CD8-positive, alpha-beta memory T cell (primary cell): ENCODE measurements at regions not wholly inside any gene's neighbourhood (a gene's known extent, or its start where the extent isn't known, plus 50 kb on each side); places are given as distances from the start of the nearest gene placed in this dataset.

ENCODE experiments used
- CTCF ChIA-PET: fragments of 350-600 bp; sonication (Branson Sonifier 250); formaldehyde crosslinking; loops from one replicate; lab custom pipeline; 2021; ENCODE audit warnings: antibody characterized with exemption; lab: Charles Lee
- POLR2A ChIA-PET: fragments of 350-600 bp; sonication (Branson Sonifier 250); formaldehyde crosslinking; loops from one replicate; lab custom pipeline; 2021; ENCODE audit warnings: antibody characterized with exemption; lab: Charles Lee
- DNase-seq, 5 donors: peaks; one replicate each; pipeline versions ENCODE4 v3.0.0 to v3.0.0-alpha.2; 2020 to 2022; ENCODE audit warnings: mixed read lengths in 1 of 5
- H3K27ac ChIP-seq: one replicate; pipeline ENCODE4 v1.7.0; 2013; ENCODE audit warnings: low read depth, mild to moderate bottlenecking, low read length, moderate library complexity
- H3K27me3 ChIP-seq: 2 replicates; pipeline ENCODE4 v1.7.0; 2013; ENCODE audit warnings: low read length, mild to moderate bottlenecking; ENCODE audit not compliant: insufficient read depth, poor library complexity, severe bottlenecking
- H3K36me3 ChIP-seq: 2 replicates; pipeline ENCODE4 v1.7.0; 2013; ENCODE audit warnings: mild to moderate bottlenecking, low read length, moderate library complexity; ENCODE audit not compliant: insufficient read depth
- H3K4me1 ChIP-seq: 2 replicates; pipeline ENCODE4 v1.7.0; 2013; ENCODE audit warnings: mild to moderate bottlenecking, low read length, moderate library complexity; ENCODE audit not compliant: insufficient read depth
- H3K4me3 ChIP-seq: 2 replicates; pipeline ENCODE4 v1.7.0; 2013; ENCODE audit warnings: mild to moderate bottlenecking, low read length
- H3K9me3 ChIP-seq: 2 replicates; pipeline ENCODE4 v1.7.0; 2013; ENCODE audit warnings: mild to moderate bottlenecking, low read length
- H3K27ac Mint-ChIP-seq, 8 donors: one replicate each; pipeline ENCODE4 v1.8.0; 2020 to 2021; ENCODE audit warnings: mixed read lengths in 8 of 8, mild to moderate bottlenecking in 6 of 8, inconsistent platforms in 3 of 8, moderate library complexity in 3 of 8
- H3K27me3 Mint-ChIP-seq, 2 donors: one replicate each; pipeline ENCODE4 v1.8.0; 2020 to 2021; ENCODE audit warnings: mixed read lengths in 2 of 2, mild to moderate bottlenecking in 1 of 2, moderate library complexity in 1 of 2
- H3K36me3 Mint-ChIP-seq, 3 donors: one replicate each; pipeline ENCODE4 v1.8.0; 2020 to 2021; ENCODE audit warnings: mixed read lengths in 3 of 3, inconsistent platforms in 1 of 3, mild to moderate bottlenecking in 1 of 3
- H3K4me1 Mint-ChIP-seq, 3 donors: one replicate each; pipeline ENCODE4 v1.8.0; 2020 to 2021; ENCODE audit warnings: mixed read lengths in 3 of 3, inconsistent platforms in 1 of 3, mild to moderate bottlenecking in 1 of 3
- H3K4me3 Mint-ChIP-seq, 7 donors: one replicate each; pipeline ENCODE4 v1.8.0; 2020 to 2021; ENCODE audit warnings: mixed read lengths in 7 of 7, mild to moderate bottlenecking in 6 of 7, moderate library complexity in 4 of 7, inconsistent platforms in 2 of 7
- H3K9me3 Mint-ChIP-seq, 5 donors: one replicate each; pipeline ENCODE4 v1.8.0; 2020 to 2022; ENCODE audit warnings: mixed read lengths in 5 of 5, mild to moderate bottlenecking in 3 of 5, moderate library complexity in 2 of 5, inconsistent platforms in 1 of 5

- ChIA-PET POLR2A (no interaction called here), CTCF (no interaction called here)
- Histone ChIP-seq H3K27me3 (no peaks in the 10 kb centered on the region), H3K27ac (no peak overlapping the region), H3K9me3 (no peaks in the 10 kb centered on the region), H3K4me1 (no peaks in the 10 kb centered on the region), H3K36me3 (no peaks in the 10 kb centered on the region), H3K4me3 (no peak overlapping the region)
- Mint-ChIP-seq H3K4me3 (no peak overlapping the region), H3K36me3 (no peaks in the 10 kb centered on the region), H3K9me3 (peaks cover 0 to 11% (median 0%) of the 10 kb centered on the region in 5 donors), H3K27me3 (peaks cover 0 to 3% of the 10 kb centered on the region in 2 donors), H3K4me1 (no peaks in the 10 kb centered on the region), H3K27ac (no peak overlapping the region)
- no peak for DNase-seq
Measured at GRCh38 chr5:173808079-173808808, 79.9 kb upstream of the CPEB4 start.

DNA sequence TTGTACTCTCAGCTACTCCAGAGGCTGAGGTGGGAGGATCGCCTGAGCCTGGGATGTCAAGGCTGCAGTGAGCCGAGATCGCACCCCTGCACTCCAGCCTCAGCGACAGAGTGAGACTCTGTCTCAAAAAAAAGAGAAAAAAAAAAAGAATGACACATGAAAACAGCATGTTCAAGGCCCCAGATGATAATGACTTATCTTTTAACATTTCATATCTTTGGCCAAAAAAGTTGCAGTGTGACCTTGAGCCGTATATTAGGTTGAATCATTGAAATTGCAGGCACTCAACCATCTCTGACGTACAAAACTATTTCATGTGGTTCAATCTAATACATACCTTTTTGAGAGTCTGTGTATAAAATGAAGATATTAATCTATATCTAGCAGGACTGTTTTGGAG, 79.1 kb upstream of the CPEB4 start:
- Histone ChIP-seq H3K4me3 (no peak overlapping the region), H3K4me1 (no peaks in the 10 kb centered on the region), H3K27ac (no peak overlapping the region), H3K27me3 (no peaks in the 10 kb centered on the region), H3K36me3 (no peaks in the 10 kb centered on the region), H3K9me3 (no peaks in the 10 kb centered on the region)
- no peaks in the 10 kb centered on the region for H3K4me1 Mint-ChIP-seq
- H3K9me3 Mint-ChIP-seq: peaks cover 0 to 11% (median 0%) of the 10 kb centered on the region in 5 donors
- H3K27ac Mint-ChIP-seq: no peak overlapping the region
- POLR2A ChIA-PET: no interaction called here
- no peak overlapping the region for H3K4me3 Mint-ChIP-seq
- no peak for DNase-seq
- H3K36me3 Mint-ChIP-seq: no peaks in the 10 kb centered on the region
- CTCF ChIA-PET: interaction anchor here (1.2 kb wide), 1 partner anchor 16 kb away, joined by 3 read pairs; no protein-coding TSS in a partner anchor
- H3K27me3 Mint-ChIP-seq: peaks cover 7 to 8% of the 10 kb centered on the region in 2 donors

- no peak for DNase-seq
- Mint-ChIP-seq H3K4me3 (no peak overlapping the region), H3K27me3 (peaks cover 11 to 17% of the 10 kb centered on the region in 2 donors), H3K4me1 (no peaks in the 10 kb centered on the region), H3K9me3 (peaks cover 0 to 15% (median 0%) of the 10 kb centered on the region in 5 donors), H3K36me3 (peaks cover 0 to 12% (median 0%) of the 10 kb centered on the region in 3 donors), H3K27ac (no peak overlapping the region)
- Histone ChIP-seq H3K27ac (no peak overlapping the region), H3K36me3 (no peaks in the 10 kb centered on the region), H3K4me3 (no peak overlapping the region), H3K27me3 (no peaks in the 10 kb centered on the region), H3K9me3 (no peaks in the 10 kb centered on the region), H3K4me1 (no peaks in the 10 kb centered on the region)
- CTCF ChIA-PET: no interaction called here
- POLR2A ChIA-PET: no interaction called here
Measured at GRCh38 chr5:173812811-173813550, 75.2 kb upstream of the CPEB4 start.

DNA sequence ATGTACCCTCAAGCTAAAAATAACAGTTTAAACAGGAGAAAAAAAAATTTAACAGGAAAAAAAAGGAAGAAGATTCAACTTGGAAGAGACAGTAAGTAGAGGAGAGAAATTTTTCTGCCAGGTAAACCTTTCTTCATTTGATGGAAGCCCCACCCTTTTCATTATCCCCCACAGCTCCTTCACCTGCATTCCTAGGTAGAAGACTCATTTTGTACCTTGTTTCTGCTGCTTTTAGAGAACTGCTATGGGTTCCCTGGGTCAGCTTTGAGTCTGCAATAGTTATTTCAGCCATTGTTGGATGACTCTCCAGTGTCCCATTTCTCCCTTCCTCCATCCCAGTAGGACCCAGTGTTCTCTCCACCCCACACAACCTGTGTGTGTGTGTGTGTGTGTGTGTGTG, 74.1 kb upstream of the CPEB4 start:
- H3K4me1 ChIP-seq: no peaks in the 10 kb centered on the region
- no peak overlapping the region for H3K27ac ChIP-seq
- H3K4me1 Mint-ChIP-seq: no peaks in the 10 kb centered on the region
- peaks cover 11 to 20% of the 10 kb centered on the region in 2 donors for H3K27me3 Mint-ChIP-seq
- H3K4me3 Mint-ChIP-seq: no peak overlapping the region
- DNase-seq: no peak
- H3K9me3 Mint-ChIP-seq: peaks cover under 1 to 18% (median 2%) of the 10 kb centered on the region in 5 donors
- H3K9me3 ChIP-seq: no peaks in the 10 kb centered on the region
- no peak overlapping the region for H3K4me3 ChIP-seq
- H3K36me3 ChIP-seq: no peaks in the 10 kb centered on the region
- H3K27me3 ChIP-seq: no peaks in the 10 kb centered on the region
- ChIA-PET POLR2A (no interaction called here), CTCF (interaction anchor here (1.3 kb wide), 1 partner anchor 11 kb away, joined by 3 read pairs; no protein-coding TSS in a partner anchor)
- peaks cover 0 to 12% (median 0%) of the 10 kb centered on the region in 3 donors for H3K36me3 Mint-ChIP-seq
- no peak overlapping the region for H3K27ac Mint-ChIP-seq

GRCh38 chr5:173815571-173815970, 72.6 kb upstream of the CPEB4 start:
- H3K4me1 ChIP-seq: no peaks in the 10 kb centered on the region
- H3K9me3 ChIP-seq: no peaks in the 10 kb centered on the region
- peaks cover 0 to under 1% (median under 1%) of the 10 kb centered on the region in 3 donors for H3K4me1 Mint-ChIP-seq
- ChIA-PET CTCF (interaction anchor here (1.3 kb wide), 1 partner anchor 9 kb away, joined by 3 read pairs; no protein-coding TSS in a partner anchor), POLR2A (no interaction called here)
- H3K4me3 ChIP-seq: no peak overlapping the region
- peaks cover 11 to 20% of the 10 kb centered on the region in 2 donors for H3K27me3 Mint-ChIP-seq
- peaks cover 0 to 24% (median 0%) of the 10 kb centered on the region in 3 donors for H3K36me3 Mint-ChIP-seq
- H3K9me3 Mint-ChIP-seq: peaks cover 2 to 16% (median 6%) of the 10 kb centered on the region in 5 donors
- no peak for DNase-seq
- no peaks in the 10 kb centered on the region for H3K36me3 ChIP-seq
- peak overlapping the region in 1 of 8 donors; percentile 61 for H3K27ac Mint-ChIP-seq
- H3K27ac ChIP-seq: no peak overlapping the region
- no peak overlapping the region for H3K4me3 Mint-ChIP-seq
- no peaks in the 10 kb centered on the region for H3K27me3 ChIP-seq

DNA sequence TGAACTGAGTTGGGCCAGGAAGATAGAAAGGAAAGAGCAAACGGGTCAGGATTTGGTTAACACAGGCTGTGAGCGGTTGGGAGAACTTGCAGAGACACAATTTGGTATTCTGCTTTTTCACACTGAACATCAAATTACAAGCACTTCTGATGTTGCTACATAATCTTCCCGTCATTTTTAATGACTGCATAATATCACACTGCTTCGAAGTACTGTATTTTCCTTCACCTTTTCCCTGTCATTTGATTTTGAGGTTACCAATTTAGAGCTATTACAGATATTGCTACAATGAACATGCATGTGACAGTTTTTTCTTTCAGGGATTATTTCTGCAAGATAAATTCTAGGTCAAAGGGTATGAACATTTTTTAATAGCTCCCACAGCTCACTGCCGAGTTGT, 71.4 kb upstream of the CPEB4 start:
- Mint-ChIP-seq H3K36me3 (peaks cover 0 to 24% (median 0%) of the 10 kb centered on the region in 3 donors), H3K9me3 (peaks cover 2 to 9% (median 6%) of the 10 kb centered on the region in 5 donors), H3K4me3 (no peak overlapping the region), H3K27ac (peak overlapping the region in 1 of 8 donors; percentile 17), H3K27me3 (peaks cover 11 to 20% of the 10 kb centered on the region in 2 donors), H3K4me1 (peaks cover 7 to 12% (median 9%) of the 10 kb centered on the region in 3 donors)
- Histone ChIP-seq H3K27me3 (no peaks in the 10 kb centered on the region), H3K4me3 (no peak overlapping the region), H3K27ac (no peak overlapping the region), H3K4me1 (no peaks in the 10 kb centered on the region), H3K36me3 (no peaks in the 10 kb centered on the region), H3K9me3 (no peaks in the 10 kb centered on the region)
- DNase-seq: no peak
- CTCF ChIA-PET: no interaction called here
- POLR2A ChIA-PET: no interaction called here

DNA sequence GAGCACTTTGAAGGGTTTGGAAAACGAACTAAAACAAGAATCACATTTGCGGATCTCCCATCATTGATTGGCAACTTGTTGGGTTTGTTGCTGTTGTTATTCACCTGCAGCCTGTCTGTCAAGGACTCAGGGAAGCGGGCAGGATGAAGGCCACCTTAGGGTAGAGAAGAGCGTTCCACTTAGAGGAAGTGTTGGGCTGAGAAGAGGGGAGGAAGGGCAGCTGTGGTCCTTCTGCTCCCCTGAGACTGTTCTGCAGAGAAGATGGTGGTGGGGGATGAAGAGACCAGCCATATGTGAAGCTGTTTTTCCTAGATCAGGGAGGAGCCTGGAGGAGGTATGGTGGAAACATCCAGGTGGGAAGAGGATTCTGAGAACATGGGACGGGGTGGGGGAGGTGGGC, 70.6 kb upstream of the CPEB4 start:
- DNase-seq: no peak
- Mint-ChIP-seq H3K36me3 (peaks cover 0 to 24% (median 0%) of the 10 kb centered on the region in 3 donors), H3K9me3 (peaks cover 2 to 9% (median 6%) of the 10 kb centered on the region in 5 donors), H3K4me3 (no peak overlapping the region), H3K4me1 (peaks cover 7 to 12% (median 9%) of the 10 kb centered on the region in 3 donors), H3K27ac (no peak overlapping the region), H3K27me3 (peaks cover 9 to 20% of the 10 kb centered on the region in 2 donors)
- Histone ChIP-seq H3K4me3 (no peak overlapping the region), H3K27ac (no peak overlapping the region), H3K36me3 (no peaks in the 10 kb centered on the region), H3K4me1 (no peaks in the 10 kb centered on the region), H3K9me3 (no peaks in the 10 kb centered on the region), H3K27me3 (no peaks in the 10 kb centered on the region)
- CTCF ChIA-PET: no interaction called here
- POLR2A ChIA-PET: no interaction called here

- Mint-ChIP-seq H3K27me3 (peaks cover 5 to 13% of the 10 kb centered on the region in 2 donors), H3K36me3 (peaks cover 0 to 24% (median 0%) of the 10 kb centered on the region in 3 donors), H3K27ac (no peak overlapping the region), H3K9me3 (peaks cover 2 to 9% (median 6%) of the 10 kb centered on the region in 5 donors), H3K4me1 (peaks cover 7 to 12% (median 9%) of the 10 kb centered on the region in 3 donors), H3K4me3 (no peak overlapping the region)
- Histone ChIP-seq H3K9me3 (no peaks in the 10 kb centered on the region), H3K36me3 (no peaks in the 10 kb centered on the region), H3K27me3 (no peaks in the 10 kb centered on the region), H3K4me3 (no peak overlapping the region), H3K27ac (no peak overlapping the region), H3K4me1 (no peaks in the 10 kb centered on the region)
- CTCF ChIA-PET: no interaction called here
- DNase-seq: no peak
- POLR2A ChIA-PET: no interaction called here
Measured at GRCh38 chr5:173819521-173819920, 68.6 kb upstream of the CPEB4 start.
